PC-3 (cell line): ENCODE measurements at regions not wholly inside any gene's neighbourhood (a gene's known extent, or its start where the extent isn't known, plus 50 kb on each side); places are given as distances from the start of the nearest gene placed in this dataset.

Source experiments
- ATAC-seq: fragments of 200-7000 bp; cut with Tn5 transposase; 2 replicates; pipeline ENCODE4 v1.9.1; 2020; ENCODE audit warnings: mild to moderate bottlenecking, moderate library complexity
- BruUV-seq: library from RNA; stranded (reverse); fragments of 400-500 nt; replicated peaks from 2 replicates; lab custom pipeline; 2021; lab: Mats Ljungman, UMichigan
- CTCF ChIA-PET: fragments of 300-600 bp; sonication (Branson Sonifier 250); formaldehyde crosslinking; loops from one replicate; lab custom pipeline; 2022; ENCODE audit warnings: antibody characterized with exemption; lab: Charles Lee
- POLR2A ChIA-PET: fragments of 300-600 bp; sonication (Branson Sonifier 250); formaldehyde crosslinking; loops from one replicate; lab custom pipeline; 2022; ENCODE audit warnings: antibody characterized with exemption; ENCODE audit not compliant: unreplicated experiment; lab: Charles Lee
- DNase-seq: peaks from one replicate; pipeline ENCODE4 v3.0.0-alpha.2; 2015
- H2AFZ ChIP-seq: fragments of 300-600 bp; sonication (generic); 2 replicates; pipeline ENCODE4 v1.6.0; 2016; ENCODE audit warnings: antibody characterized with exemption, low read length
- H3F3A ChIP-seq: fragments of 300-600 bp; sonication (generic); one replicate; pipeline ENCODE4 v1.6.0; 2017; ENCODE audit warnings: antibody characterized with exemption, low read length, control low read depth, mild to moderate bottlenecking; ENCODE audit not compliant: unreplicated experiment
- H3K27ac ChIP-seq: fragments of 300-600 bp; sonication (generic); 2 replicates; pipeline ENCODE4 v1.5.1; 2016; ENCODE audit warnings: mild to moderate bottlenecking, low read length
- H3K27me3 ChIP-seq: fragments of 300-600 bp; sonication (generic); 2 replicates; pipeline ENCODE4 v1.6.1; 2016; ENCODE audit warnings: low read length, mixed read lengths
- H3K36me3 ChIP-seq: fragments of 300-600 bp; sonication (generic); 2 replicates; pipeline ENCODE4 v1.6.1; 2016; ENCODE audit warnings: low read depth, mixed run types, low read length, mixed read lengths
- H3K4me1 ChIP-seq: fragments of 300-600 bp; sonication (generic); 2 replicates; pipeline ENCODE4 v1.5.1; 2016; ENCODE audit warnings: low read length; ENCODE audit not compliant: insufficient read depth
- H3K4me2 ChIP-seq: fragments of 300-600 bp; sonication (generic); 2 replicates; pipeline ENCODE4 v1.6.0; 2016; ENCODE audit warnings: low read length
- H3K4me3 ChIP-seq: fragments of 300-600 bp; sonication (generic); 2 replicates; pipeline ENCODE4 v1.5.1; 2016; ENCODE audit warnings: mild to moderate bottlenecking, low read length, mixed read lengths
- H3K79me2 ChIP-seq: fragments of 300-600 bp; sonication (generic); 2 replicates; pipeline ENCODE4 v1.6.1; 2017; ENCODE audit warnings: low read length, mixed read lengths
- H3K9ac ChIP-seq: fragments of 300-600 bp; sonication (generic); 2 replicates; pipeline ENCODE4 v1.6.0; 2016; ENCODE audit warnings: mild to moderate bottlenecking, low read length
- H3K9me2 ChIP-seq: fragments of 300-600 bp; sonication (generic); replicated peaks from 2 replicates; pipeline ENCODE4 v1.6.1; 2016; ENCODE audit warnings: mixed run types, low read length, mixed read lengths
- H3K9me3 ChIP-seq: fragments of 300-600 bp; sonication (generic); 2 replicates; pipeline ENCODE4 v1.6.1; 2016; ENCODE audit warnings: low read length, mixed read lengths
- H4K20me1 ChIP-seq: fragments of 300-600 bp; sonication (generic); 2 replicates; pipeline ENCODE4 v1.6.1; 2016; ENCODE audit warnings: low read length, mixed read lengths
- CTCF ChIP-seq: fragments of 300-600 bp; sonication (generic); conservative IDR thresholded peaks from 2 replicates; pipeline ENCODE4 v1.5.1; 2017; ENCODE audit warnings: antibody characterized with exemption, low read depth, mild to moderate bottlenecking, low read length
- EZH2 ChIP-seq: fragments of 300-600 bp; sonication (generic); IDR thresholded peaks from one replicate; pipeline ENCODE4 v1.6.1; 2017; ENCODE audit warnings: antibody characterized with exemption, mild to moderate bottlenecking, low read length; ENCODE audit not compliant: unreplicated experiment
- EZH2phosphoT487 ChIP-seq: fragments of 300-600 bp; sonication (generic); IDR thresholded peaks from 2 replicates; pipeline ENCODE4 v1.6.1; 2018; ENCODE audit warnings: mild to moderate bottlenecking, antibody characterized with exemption, low read length, borderline replicate concordance
- intact Hi-C: fragments of 100-400 bp; cut with micrococcal nuclease; formaldehyde crosslinking; loops from 2 replicates; pipeline ENCODE4 v1.9.0; 2023

- Histone ChIP-seq H3K9me2 (no peaks in the 10 kb centered on the region), H3K4me3 (no peak overlapping the region), H3F3A (no peaks in the 10 kb centered on the region), H4K20me1 (no peaks in the 10 kb centered on the region), H2AFZ (no peak overlapping the region), H3K36me3 (no peaks in the 10 kb centered on the region), H3K9ac (no peak overlapping the region), H3K79me2 (no peaks in the 10 kb centered on the region), H3K27ac (no peak overlapping the region), H3K4me1 (no peaks in the 10 kb centered on the region), H3K27me3 (no peaks in the 10 kb centered on the region), H3K4me2 (no peak overlapping the region), H3K9me3 (no peaks in the 10 kb centered on the region)
- POLR2A ChIA-PET = no interaction called here
- intact Hi-C loops = no loop called here
- ATAC-seq (no peak), DNase-seq (no peak)
- no peak for TF ChIP-seq EZH2phosphoT487
- TF ChIP-seq CTCF = no peak
- TF ChIP-seq EZH2 = no peak
- CTCF ChIA-PET = no interaction called here
- BruUV-seq = no TSS peak
These were observed 1038.3 kb downstream of the RAPGEF2 start for GRCh38 chr4:160141206-160141605.

- Histone ChIP-seq H3F3A (no peaks in the 10 kb centered on the region), H3K79me2 (no peaks in the 10 kb centered on the region), H3K27me3 (no peaks in the 10 kb centered on the region), H3K27ac (no peak overlapping the region), H3K9ac (no peak overlapping the region), H3K9me3 (no peaks in the 10 kb centered on the region), H4K20me1 (no peaks in the 10 kb centered on the region), H3K36me3 (no peaks in the 10 kb centered on the region), H2AFZ (no peak overlapping the region), H3K4me3 (no peak overlapping the region), H3K4me1 (no peaks in the 10 kb centered on the region), H3K9me2 (no peaks in the 10 kb centered on the region), H3K4me2 (no peak overlapping the region)
- ATAC-seq (no peak), DNase-seq (no peak)
- TF ChIP-seq CTCF (no peak), EZH2phosphoT487 (no peak), EZH2 (no peak)
- ChIA-PET POLR2A (no interaction called here), CTCF (no interaction called here)
- no TSS peak for BruUV-seq
- intact Hi-C loops = no loop called here
These were observed 1039.7 kb downstream of the RAPGEF2 start for GRCh38 chr4:160142579-160142978.

GRCh38 chr4:160143574-160143973 is 1040.7 kb downstream of the RAPGEF2 start:
- intact Hi-C loops = no loop called here
- H3K9me3 ChIP-seq = no peaks in the 10 kb centered on the region
- H3K79me2 ChIP-seq = no peaks in the 10 kb centered on the region
- TF ChIP-seq CTCF (no peak), EZH2phosphoT487 (no peak), EZH2 (no peak)
- DNase-seq (peak; percentile 38), ATAC-seq (peak; percentile 89)
- no peak overlapping the region for H3K27ac ChIP-seq
- no peak overlapping the region for H3K4me3 ChIP-seq
- H3K4me2 ChIP-seq = no peak overlapping the region
- H3K9ac ChIP-seq = no peak overlapping the region
- no peaks in the 10 kb centered on the region for H4K20me1 ChIP-seq
- no peaks in the 10 kb centered on the region for H3K27me3 ChIP-seq
- ChIA-PET CTCF (no interaction called here), POLR2A (no interaction called here)
- no peaks in the 10 kb centered on the region for H3K4me1 ChIP-seq
- H3F3A ChIP-seq = no peaks in the 10 kb centered on the region
- BruUV-seq = no TSS peak
- no peak overlapping the region for H2AFZ ChIP-seq
- H3K36me3 ChIP-seq = no peaks in the 10 kb centered on the region
- H3K9me2 ChIP-seq = no peaks in the 10 kb centered on the region
